IPS-NIHi7 (cell line): ENCODE measurements at regions not wholly inside any gene's neighbourhood (a gene's known extent, or its start where the extent isn't known, plus 50 kb on each side); places are given as distances from the start of the nearest gene placed in this dataset.

Experiments
- DNase-seq: peaks from one replicate; pipeline ENCODE4 v3.0.0; 2012; ENCODE audit warnings: mixed read lengths; ENCODE audit errors: extremely low spot score

- no peak for DNase-seq
Observed at GRCh38 chr14:82047777-82048470, 514.3 kb upstream of the SEL1L start.

- no peak for DNase-seq
Observed at GRCh38 chr14:82052778-82053177, 519.1 kb upstream of the SEL1L start.

DNA sequence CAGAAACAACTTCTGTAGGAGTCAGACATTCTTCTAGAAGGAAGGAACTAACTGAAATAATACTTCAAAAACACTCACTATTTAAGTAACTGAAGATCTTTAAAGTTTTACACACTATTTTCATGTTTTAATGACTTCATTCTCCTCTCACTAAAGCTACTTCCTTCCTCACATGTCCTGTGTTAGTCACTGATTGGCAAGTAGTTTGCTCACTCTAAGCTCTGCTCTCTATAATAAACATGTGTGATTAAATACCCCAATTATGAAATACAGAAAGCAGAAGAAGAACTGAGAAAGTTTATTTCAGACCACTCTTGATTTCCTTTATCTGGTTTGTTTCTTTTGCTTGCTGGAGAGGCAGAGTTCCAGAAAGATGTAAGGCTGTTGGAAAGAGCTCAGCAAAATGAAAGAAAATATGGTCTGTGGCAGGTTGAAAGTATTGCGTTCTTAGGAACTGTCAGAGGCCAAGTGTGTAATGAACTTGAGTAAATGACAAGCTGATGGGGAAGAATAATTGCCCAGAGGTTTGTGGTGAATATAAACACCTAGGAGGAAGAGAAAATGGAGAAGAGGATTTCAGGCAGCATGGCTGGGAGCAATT, 522.0 kb upstream of the SEL1L start:
- DNase-seq = no peak

GRCh38 chr14:82060219-82060618, 526.6 kb upstream of the SEL1L start:
- DNase-seq = peak; percentile 36

- no peak for DNase-seq
Observed at GRCh38 chr14:82067221-82067875, 533.7 kb upstream of the SEL1L start.

DNA sequence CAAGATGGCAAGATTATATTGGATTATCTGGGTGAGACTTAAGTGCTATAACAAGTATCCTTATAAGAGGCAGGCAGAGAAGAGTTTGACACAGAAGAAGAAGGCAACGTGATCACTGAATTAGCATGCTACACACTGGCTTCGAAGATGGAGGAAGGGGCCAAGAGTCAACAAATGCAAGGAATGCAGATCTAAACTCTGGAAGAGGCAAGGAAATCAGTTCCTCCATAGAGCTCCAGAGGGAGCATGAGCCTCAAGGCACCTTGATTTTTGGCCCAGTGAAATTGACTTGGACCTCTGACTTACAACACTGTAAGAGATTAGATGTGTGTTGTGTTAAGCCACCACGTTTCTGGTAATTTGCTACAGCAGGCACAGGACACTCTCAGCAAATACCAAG, 536.4 kb upstream of the SEL1L start:
- peak; percentile 33 for DNase-seq

DNA sequence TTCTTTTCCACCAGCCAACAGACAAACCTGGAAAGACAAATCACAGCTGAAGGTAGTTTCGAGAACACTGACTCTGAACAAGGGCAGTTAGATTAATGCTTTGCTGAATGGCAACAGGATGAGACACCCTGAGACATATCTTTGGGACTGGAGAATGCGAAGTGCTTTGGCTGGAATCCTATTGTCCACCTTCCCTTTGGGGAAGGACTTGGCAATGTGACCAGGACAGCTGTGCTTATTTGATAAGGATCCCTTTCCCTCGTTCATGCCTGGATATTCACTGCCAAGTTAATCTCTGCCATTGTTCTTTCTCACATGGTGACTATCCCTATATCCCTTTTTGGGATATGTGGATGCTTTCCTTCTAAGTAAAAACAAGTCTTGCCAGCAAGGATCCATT, 537.1 kb upstream of the SEL1L start:
- no peak for DNase-seq

DNA sequence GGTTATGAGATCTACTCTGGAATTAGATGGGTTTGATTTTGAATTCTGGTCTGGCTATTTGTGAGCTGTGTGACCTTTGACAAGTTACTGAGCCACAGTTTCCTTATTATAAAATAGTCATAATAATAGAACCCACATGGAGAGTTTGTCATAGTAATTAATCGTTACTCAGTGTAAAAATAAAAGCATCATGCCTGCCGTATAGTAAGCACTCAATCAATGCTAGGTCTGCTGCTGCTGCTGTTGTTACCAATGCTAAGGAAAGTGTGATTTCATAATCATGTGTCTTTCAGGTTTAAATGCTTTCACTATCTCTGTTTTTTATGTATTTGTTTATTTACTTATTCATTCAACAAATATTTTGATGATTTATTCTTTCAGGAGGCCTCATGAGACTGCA, 539.9 kb upstream of the SEL1L start:
- no peak for DNase-seq

GRCh38 chr14:82075566-82075965, 541.9 kb upstream of the SEL1L start:
- peak; percentile 70 for DNase-seq

DNA sequence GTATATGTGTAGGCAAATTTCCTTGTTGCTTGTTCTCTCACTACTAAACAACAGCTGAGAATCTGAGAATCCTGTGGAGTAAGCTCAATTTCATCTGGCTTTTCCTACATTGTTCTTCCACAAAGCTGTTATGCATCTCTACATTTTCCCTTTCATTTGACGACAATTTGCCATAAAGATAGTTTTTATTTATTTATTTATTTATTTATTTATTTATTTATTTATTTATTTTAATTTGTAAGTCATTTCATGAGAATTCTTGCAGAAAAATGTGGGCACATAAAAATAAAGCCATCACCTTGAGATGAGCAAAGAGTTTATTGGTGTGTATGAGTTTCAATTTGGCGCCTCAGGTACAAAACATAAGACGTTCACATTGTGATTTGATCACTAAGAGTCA, 545.9 kb upstream of the SEL1L start:
- no peak for DNase-seq

DNA sequence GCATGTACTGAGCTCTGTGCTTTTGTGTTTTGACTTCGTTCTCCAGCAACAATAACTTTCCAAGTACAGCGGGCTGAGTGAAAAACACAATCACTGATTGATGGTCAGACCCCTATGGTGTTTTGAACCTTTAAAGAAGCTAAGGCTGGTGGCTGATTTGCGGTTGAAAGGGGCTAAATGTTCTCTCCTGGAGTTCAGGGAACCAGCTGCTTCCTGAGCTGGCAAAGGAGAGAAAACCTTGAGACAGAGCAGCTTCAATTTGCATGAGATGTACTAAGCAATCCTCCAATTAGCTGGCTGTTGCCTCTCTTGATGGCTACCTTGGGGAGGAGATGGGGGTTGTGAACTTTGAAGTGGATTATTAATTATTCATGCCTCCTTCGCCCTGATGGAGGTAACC, 546.7 kb upstream of the SEL1L start:
- DNase-seq = peak; percentile 31

GRCh38 chr14:82084813-82085212, 551.2 kb upstream of the SEL1L start:
- no peak for DNase-seq

DNA sequence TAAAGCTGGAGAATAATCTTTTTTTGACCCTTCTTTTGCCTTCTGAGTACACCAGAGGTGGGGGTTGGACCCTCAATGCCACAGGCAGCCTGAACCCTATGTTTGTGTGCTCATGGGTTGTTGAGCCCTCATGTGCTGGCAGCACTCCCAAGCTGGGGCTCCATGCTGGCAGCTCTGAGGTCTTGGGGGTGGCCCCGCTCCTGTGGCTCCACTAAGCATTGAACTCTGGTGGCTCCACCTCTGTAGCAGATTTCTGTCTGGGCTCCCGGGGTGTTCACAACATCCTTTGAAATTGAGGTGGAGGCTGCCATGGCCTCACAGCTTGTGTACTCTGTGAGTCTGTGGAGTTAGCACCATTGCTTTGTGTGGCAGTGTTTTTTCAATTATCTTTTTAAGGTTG, 557.4 kb upstream of the SEL1L start:
- no peak for DNase-seq

- no peak for DNase-seq
Observed at GRCh38 chr14:82094829-82095345, 561.2 kb upstream of the SEL1L start.

GRCh38 chr14:82104013-82104412, 570.4 kb upstream of the SEL1L start:
- DNase-seq = no peak

DNA sequence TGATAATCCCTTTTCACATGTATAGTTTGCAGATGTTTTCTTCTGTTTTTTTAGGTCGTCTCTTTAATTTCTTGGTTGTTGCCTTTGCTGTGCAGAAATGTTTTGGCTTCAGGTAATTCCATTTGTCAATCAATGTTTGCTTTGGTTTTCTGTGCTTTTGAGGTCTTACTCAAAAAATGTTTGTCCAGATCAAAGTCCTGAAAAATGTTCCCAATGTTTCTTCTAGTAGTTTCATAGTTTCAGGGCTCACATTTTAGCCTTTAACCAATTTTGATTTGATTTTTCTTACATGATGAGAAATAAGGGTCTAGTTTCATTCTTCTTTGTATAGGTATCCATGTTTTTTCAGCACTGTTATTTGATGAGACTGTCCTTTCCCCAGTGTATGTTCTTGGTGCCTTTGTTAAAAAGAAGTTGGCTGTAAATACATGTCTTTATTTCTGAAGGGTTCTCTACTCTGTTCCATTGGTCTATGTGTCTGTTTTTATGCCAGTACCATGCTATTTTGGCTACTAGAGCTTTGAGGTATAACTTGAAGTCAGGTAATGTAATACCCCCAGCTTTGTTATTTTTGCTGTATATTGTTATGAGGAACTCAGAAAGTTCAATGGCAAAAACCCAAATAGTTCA, 578.7 kb upstream of the SEL1L start:
- DNase-seq = no peak

DNA sequence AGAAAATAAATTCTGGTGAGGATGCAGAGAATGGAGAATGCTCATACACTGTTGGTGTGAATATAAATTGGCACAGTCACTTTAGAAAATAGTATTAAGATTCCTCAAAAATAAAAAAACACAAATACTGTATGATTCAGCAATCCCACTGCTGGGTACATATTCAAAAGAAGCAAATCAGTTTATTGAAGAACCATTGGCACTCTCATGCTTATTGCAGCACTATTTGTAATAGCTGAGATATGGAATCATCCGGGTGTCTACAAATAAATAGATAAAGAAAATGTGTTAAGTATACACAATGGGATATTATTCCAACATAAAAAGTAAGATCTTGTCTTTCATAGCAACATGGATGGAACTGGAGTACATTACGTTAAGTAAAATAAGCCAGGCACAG, 579.4 kb upstream of the SEL1L start:
- DNase-seq = no peak

DNA sequence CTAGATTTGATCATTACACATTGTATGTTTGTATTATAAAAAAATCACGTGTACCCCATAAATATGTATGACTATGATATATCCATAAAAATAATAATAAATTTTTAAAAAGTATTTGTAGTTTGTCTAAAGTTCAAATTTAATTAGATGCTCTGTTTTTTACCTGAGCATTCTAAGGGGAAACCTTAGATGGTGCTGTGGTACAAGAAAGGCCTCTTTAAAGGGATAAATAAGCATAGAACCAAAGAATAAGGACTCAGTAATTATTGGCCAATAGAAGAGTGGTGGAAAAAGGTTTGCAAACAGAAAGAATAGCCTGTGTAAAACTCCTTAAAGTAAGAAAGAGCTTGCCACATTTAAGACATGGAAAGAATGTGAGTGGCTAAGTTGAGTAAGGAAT, 580.1 kb upstream of the SEL1L start:
- no peak for DNase-seq

- no peak for DNase-seq
Observed at GRCh38 chr14:82116721-82117120, 583.1 kb upstream of the SEL1L start.

DNA sequence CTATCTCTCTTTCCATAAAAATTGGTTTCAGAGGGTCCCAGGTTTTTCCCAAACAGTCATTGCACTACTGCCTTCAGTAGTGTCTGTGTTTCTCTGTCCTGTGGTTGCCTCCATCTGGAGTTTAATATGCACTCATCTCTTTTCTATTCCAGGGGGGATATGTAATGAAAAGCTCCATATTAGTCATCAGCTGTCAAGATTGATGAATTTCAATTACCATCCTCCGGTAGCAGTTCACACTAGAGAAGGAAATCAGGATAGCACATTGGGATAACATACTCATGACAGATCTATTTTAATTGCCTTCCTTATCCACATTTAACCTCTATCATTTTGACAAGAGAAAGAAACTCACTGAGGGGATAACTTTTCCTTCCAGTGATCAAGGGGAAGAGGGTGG, 589.0 kb upstream of the SEL1L start:
- DNase-seq = no peak

DNA sequence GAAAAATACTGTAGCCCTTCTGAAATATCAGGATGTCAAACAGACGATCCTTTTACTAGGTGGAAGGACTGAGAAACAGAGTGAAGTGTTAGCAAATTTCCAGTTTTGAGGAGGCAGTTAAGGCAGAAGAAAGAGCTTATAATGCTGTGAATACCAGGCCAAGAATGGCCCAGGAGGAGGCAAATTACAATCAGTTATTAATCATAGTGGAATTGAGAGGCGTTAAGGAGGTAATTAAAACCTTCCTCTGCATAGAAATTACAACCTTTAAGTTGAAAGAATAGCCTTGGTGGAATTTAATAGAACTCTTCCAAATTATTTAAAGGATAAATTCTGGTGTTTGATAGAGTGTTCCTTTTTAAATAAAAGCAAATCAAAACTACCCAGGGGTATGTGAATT, 590.9 kb upstream of the SEL1L start:
- DNase-seq = no peak

GRCh38 chr14:82126006-82126405, 592.4 kb upstream of the SEL1L start:
- no peak for DNase-seq

DNA sequence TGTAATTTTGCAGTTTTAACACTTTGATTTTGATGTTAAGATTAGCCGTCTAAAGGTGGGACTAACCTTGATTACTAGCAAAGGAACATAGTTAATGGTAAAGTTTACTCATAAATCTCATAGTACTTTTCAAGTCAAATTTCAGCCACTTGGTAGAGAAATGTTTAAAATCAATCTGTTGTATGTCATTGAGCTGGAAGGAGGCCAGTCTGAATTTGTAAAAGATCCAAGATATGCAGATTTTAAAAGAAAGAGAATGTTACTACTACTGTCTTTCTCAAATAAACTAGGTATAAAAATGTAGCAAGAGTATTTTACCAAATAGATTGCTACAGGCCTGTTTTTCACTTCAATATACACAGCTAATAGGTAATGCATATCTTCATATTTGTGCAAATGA, 600.8 kb upstream of the SEL1L start:
- no peak for DNase-seq
